Astrocyte (in vitro differentiated cells and primary cell): ENCODE measurements at regions not wholly inside any gene's neighbourhood (a gene's known extent, or its start where the extent isn't known, plus 50 kb on each side); places are given as distances from the start of the nearest gene placed in this dataset.

ENCODE experiments used
- CTCF ChIP-seq: IDR thresholded peaks from 2 replicates; pipeline ENCODE4 v1.5.1; 2011; ENCODE audit warnings: low read depth, mild to moderate bottlenecking, inconsistent platforms, low read length, moderate library complexity; ENCODE audit not compliant: insufficient read depth
- EZH2 ChIP-seq: IDR thresholded peaks from 2 replicates; pipeline ENCODE4 v1.6.1; 2012; ENCODE audit warnings: mild to moderate bottlenecking, low read length, inconsistent platforms; ENCODE audit not compliant: insufficient read depth

GRCh38 chr11:91851908-91852307 is 372.7 kb upstream of the FAT3 start:
- TF ChIP-seq CTCF, result no peak
- no peak for TF ChIP-seq EZH2
